ENCODE measurements at regions not wholly inside any gene's neighbourhood (a gene's known extent, or its start where the extent isn't known, plus 50 kb on each side); places are given as distances from the start of the nearest gene placed in this dataset.

DNA sequence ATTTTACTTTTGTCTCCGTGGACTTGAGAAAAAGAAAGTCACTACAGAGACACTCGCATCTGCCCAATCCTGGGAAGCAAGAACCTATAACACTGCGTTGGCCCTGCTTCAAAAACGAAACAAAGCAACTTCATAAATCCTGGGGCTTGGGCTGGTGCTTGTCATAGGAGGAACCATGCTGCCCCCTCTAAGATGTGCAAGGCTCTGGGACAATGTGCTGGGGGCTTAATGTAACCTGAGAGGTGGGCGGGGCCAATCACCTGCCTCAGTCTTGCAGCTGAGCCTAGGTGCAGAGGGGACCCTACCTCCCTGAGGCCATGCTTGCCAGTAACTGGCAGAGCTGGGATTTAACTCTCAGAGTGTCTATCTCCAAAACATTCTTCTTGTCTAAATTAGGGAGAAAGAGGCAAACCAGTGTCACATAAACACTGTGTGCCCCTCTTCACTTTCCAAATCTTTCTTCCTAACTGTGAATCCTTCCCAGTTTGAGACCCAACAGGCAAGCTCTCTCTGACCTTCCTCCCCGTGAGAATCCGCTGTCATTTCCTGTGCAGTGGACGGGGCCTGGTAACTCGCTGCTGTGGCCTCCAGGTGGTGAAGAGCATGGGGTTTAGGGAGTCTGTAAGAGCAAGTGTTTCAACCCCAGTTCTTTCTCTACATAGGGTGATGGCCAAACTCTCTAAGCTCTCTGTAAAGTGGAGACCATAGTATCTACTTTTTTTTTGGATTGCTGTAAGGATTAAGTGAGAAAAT is 115.1 kb downstream of the ACKR3 start:
- no TSS peak for BruUV-seq (replicated peaks)
- no peak overlapping the region for H3K4me2 ChIP-seq (ENCODE audit: low read depth, low read length)

More for the DNA sequence above, 115.1 kb downstream of the ACKR3 start:
- 37% methylated on average over 9 of the region's 9 CpGs for WGBS (ENCODE audit: low lambda C conversion rate)
- no peaks in the 10 kb centered on the region for H3K79me2 ChIP-seq (ENCODE audit: insufficient read depth, low read length)
- POLR2A ChIA-PET, result no interaction called here
- H2AFZ ChIP-seq (ENCODE audit: low read length), result no peak overlapping the region
- CTCF ChIA-PET (ENCODE audit: low intra/inter-chr PET ratio, low total read pairs), result no interaction called here
- intact Hi-C loops (cut with micrococcal nuclease; ENCODE audit: unreplicated experiment) (no loop called here), in situ Hi-C loops (cut with HindIII; ENCODE audit: extremely low pct_ligation_motif_present, low pct_unique_long_range_greater_than_20kb) (no loop called here)
- no peaks in the 10 kb centered on the region for H4K20me1 ChIP-seq (ENCODE audit: insufficient read depth, low read length)
- H3K4me1 ChIP-seq (ENCODE audit: insufficient read depth, low read length), result no peaks in the 10 kb centered on the region
- no peaks in the 10 kb centered on the region for H3K9me3 ChIP-seq (ENCODE audit: low read length)
- H3K27ac ChIP-seq (ENCODE audit: extremely low read length, insufficient read depth, low read length), result no peak overlapping the region
- no peak for FAIRE-seq
- no peaks in the 10 kb centered on the region for H3K36me3 ChIP-seq (replicated peaks in 1 of 2; ENCODE audit: control insufficient read depth in 1 of 2, insufficient read depth in 2 of 2, low read length in 2 of 2)
- TF ChIP-seq ATRX (CRISPR knock-in tag; IDR thresholded peaks at IDR 0.05; ENCODE audit: borderline replicate concordance), result no peak
- TF ChIP-seq ZBTB3 (CRISPR knock-in tag; IDR thresholded peaks at IDR 0.05; ENCODE audit: borderline replicate concordance, low read depth), result no peak
- no peak for TF ChIP-seq ZNF407 (CRISPR knock-in tag; IDR thresholded peaks at IDR 0.05; ENCODE audit: not compliant biosample characterization)
- no peak for TF ChIP-seq SNRNP70 (IDR thresholded peaks at IDR 0.05; ENCODE audit: low read depth, low read length)
- TF ChIP-seq ZKSCAN1 (IDR thresholded peaks at IDR 0.05; ENCODE audit: low read length), result no peak
- no peak for TF ChIP-seq RORA (CRISPR knock-in tag; IDR thresholded peaks at IDR 0.05)
- no peak for TF ChIP-seq ZNF83 (CRISPR knock-in tag; IDR thresholded peaks at IDR 0.05; ENCODE audit: borderline replicate concordance)
- no peak for TF ChIP-seq ERF (CRISPR knock-in tag; IDR thresholded peaks at IDR 0.05)
- no peak for TF ChIP-seq NFATC3 (CRISPR knock-in tag; IDR thresholded peaks at IDR 0.05)
- no peak for TF ChIP-seq NR3C1 (CRISPR knock-in tag; IDR thresholded peaks at IDR 0.05)
- no peak for TF ChIP-seq ZSCAN9 (CRISPR knock-in tag; IDR thresholded peaks at IDR 0.05; ENCODE audit: borderline replicate concordance)
- TF ChIP-seq ASH2L (IDR thresholded peaks at IDR 0.05; ENCODE audit: insufficient read length, low read depth, low read length), result no peak
- TF ChIP-seq SRSF9 (IDR thresholded peaks at IDR 0.05; ENCODE audit: borderline replicate concordance, insufficient read depth, low read depth, low read length, poor library complexity, severe bottlenecking), result no peak
- no peak for TF ChIP-seq ZSCAN31 (CRISPR knock-in tag; IDR thresholded peaks at IDR 0.05; ENCODE audit: low read depth)
- no peak for TF ChIP-seq TSC22D2 (CRISPR knock-in tag; IDR thresholded peaks at IDR 0.05; ENCODE audit: borderline replicate concordance)
- no peak overlapping the region for H3K9ac ChIP-seq (ENCODE audit: insufficient read depth, low read depth, low read length)
- peak; percentile 42; the same call in 2 of the 3 replicates for ATAC-seq
- no peak for DNase-seq (ENCODE audit: low spot score)
- H3K27me3 ChIP-seq (ENCODE audit: control insufficient read depth in 1 of 2, insufficient read depth in 2 of 2, low read length in 2 of 2), result peaks cover 0 to 4% of the 10 kb centered on the region in 2 experiments; a peak in 2 of 5 replicates
- H3K4me3 ChIP-seq (replicated peaks in 1 of 3; ENCODE audit: insufficient read depth in 1 of 3, low read depth in 2 of 3, low read length in 3 of 3), result no peak overlapping the region

Data from HepG2 (cell line).